ENCODE measurements at regions not wholly inside any gene's neighbourhood (a gene's known extent, or its start where the extent isn't known, plus 50 kb on each side); places are given as distances from the start of the nearest gene placed in this dataset.

GRCh38 chr10:107803546-107803945 lies 639.0 kb upstream of the SORCS1 start:
- CTCF ChIA-PET: no interaction called here
- DNase-seq: no peak
- Mint-ChIP-seq H3K27me3 (no peaks in the 10 kb centered on the region), H3K9me3 (peaks cover 9% of the 10 kb centered on the region), H3K4me3 (no peak overlapping the region), H3K36me3 (ENCODE audit: low read depth) (no peaks in the 10 kb centered on the region), H3K27ac (no peak overlapping the region), H3K4me1 (no peaks in the 10 kb centered on the region)
- POLR2A ChIA-PET: no interaction called here

DNA sequence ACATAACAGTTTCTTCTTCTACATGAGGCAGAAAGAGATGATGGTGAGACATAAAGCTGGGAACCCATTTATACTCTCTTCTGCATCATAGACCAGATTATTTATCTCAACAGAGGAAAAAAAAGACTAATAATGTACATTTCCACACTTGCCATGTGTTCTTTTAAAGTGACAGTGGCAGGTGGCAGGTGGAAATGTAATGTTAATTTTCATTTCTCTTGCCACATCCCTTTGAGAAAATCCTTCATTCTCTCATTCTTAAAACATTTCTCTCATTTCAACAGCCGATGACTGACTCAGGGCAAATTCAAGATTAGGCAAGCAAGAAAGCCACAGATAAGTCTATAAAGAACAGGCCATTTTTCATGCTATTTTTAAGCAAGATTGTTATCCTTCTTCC lies 635.6 kb upstream of the SORCS1 start:
- no peaks in the 10 kb centered on the region for H3K27me3 Mint-ChIP-seq
- ChIA-PET POLR2A (no interaction called here), CTCF (no interaction called here)
- H3K36me3 Mint-ChIP-seq (ENCODE audit: low read depth): no peaks in the 10 kb centered on the region
- no peak overlapping the region for H3K27ac Mint-ChIP-seq
- H3K4me3 Mint-ChIP-seq: no peak overlapping the region
- no peaks in the 10 kb centered on the region for H3K4me1 Mint-ChIP-seq
- no peak for DNase-seq
- peaks cover 13% of the 10 kb centered on the region for H3K9me3 Mint-ChIP-seq

DNA sequence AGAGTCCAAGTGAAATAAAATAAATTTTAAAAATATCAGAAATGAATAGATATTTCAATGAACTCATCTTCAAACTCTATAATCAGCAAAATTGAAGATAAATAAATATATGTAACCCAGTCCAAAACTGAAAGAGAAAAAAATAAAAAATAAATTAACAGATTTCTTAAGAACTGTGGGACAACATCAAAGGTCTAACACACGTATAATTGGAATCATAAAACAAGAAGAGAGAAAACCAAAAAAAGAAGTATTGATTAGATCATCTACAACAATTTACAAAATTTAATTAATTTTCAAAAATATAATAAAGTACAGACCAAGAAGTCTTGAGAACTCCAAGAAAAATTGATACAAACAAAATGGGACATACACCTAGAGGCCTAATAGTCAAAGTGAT lies 625.8 kb upstream of the SORCS1 start:
- POLR2A ChIA-PET: no interaction called here

DNA sequence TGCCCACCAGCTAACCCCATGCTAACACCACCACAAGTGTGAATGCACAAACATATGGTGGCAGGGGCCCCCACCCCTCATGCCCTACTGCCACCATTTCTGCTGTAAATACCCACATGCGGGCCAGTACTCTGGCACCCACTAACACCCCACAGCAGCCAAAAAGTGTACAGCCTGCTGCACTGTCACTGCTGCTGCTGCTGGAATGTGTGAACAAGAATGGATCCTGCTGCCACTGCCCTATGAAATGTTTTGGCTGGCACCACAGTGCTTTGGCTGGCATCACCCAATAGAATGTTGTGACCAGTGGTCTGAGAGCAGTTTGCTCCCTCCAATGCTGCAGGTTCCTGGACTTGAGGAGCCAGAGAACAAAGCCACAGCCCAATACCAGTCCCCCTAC lies 606.6 kb upstream of the SORCS1 start:
- CTCF ChIA-PET: no interaction called here
- H3K4me3 Mint-ChIP-seq: no peak overlapping the region
- no peak overlapping the region for H3K27ac Mint-ChIP-seq
- POLR2A ChIA-PET: no interaction called here
- H3K27me3 Mint-ChIP-seq: no peaks in the 10 kb centered on the region
- no peaks in the 10 kb centered on the region for H3K36me3 Mint-ChIP-seq (ENCODE audit: low read depth)
- no peak for DNase-seq
- H3K9me3 Mint-ChIP-seq: peaks cover 22% of the 10 kb centered on the region
- H3K4me1 Mint-ChIP-seq: no peaks in the 10 kb centered on the region

More for the DNA sequence above, 625.8 kb upstream of the SORCS1 start:
- H3K9me3 Mint-ChIP-seq: peaks cover 19% of the 10 kb centered on the region
- no peaks in the 10 kb centered on the region for H3K36me3 Mint-ChIP-seq (ENCODE audit: low read depth)
- CTCF ChIA-PET: no interaction called here
- H3K4me3 Mint-ChIP-seq: no peak overlapping the region
- no peak for DNase-seq
- no peaks in the 10 kb centered on the region for H3K4me1 Mint-ChIP-seq
- H3K27me3 Mint-ChIP-seq: no peaks in the 10 kb centered on the region
- no peak overlapping the region for H3K27ac Mint-ChIP-seq

- Mint-ChIP-seq H3K36me3 (ENCODE audit: low read depth) (no peaks in the 10 kb centered on the region), H3K4me1 (no peaks in the 10 kb centered on the region), H3K27me3 (no peaks in the 10 kb centered on the region), H3K9me3 (peaks cover 20% of the 10 kb centered on the region), H3K4me3 (no peak overlapping the region), H3K27ac (no peak overlapping the region)
- DNase-seq: no peak
- ChIA-PET POLR2A (no interaction called here), CTCF (no interaction called here)
Observed at GRCh38 chr10:107767185-107767584, 602.7 kb upstream of the SORCS1 start.

DNA sequence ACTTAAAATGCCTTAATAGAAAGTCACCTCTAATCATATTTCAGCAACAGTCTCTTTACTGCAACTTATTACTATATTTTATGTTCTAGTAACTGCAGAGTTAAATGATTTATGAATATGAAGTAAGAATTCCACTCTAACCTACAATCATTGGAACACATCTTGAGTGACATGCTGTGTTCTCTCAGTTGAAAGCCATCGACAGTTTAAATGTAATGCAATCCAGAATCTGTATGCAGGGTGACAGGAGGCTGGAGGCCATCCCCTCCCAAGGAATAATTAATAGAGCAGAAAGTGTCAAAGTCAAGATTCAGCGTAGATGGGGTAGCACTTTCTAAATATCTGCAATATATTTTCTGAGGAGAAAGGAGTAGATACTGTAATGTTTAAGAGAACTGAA lies 590.3 kb upstream of the SORCS1 start:
- no peaks in the 10 kb centered on the region for H3K27me3 Mint-ChIP-seq
- no peak overlapping the region for H3K4me3 Mint-ChIP-seq
- no peak overlapping the region for H3K27ac Mint-ChIP-seq
- POLR2A ChIA-PET: no interaction called here
- H3K36me3 Mint-ChIP-seq (ENCODE audit: low read depth): no peaks in the 10 kb centered on the region
- CTCF ChIA-PET: no interaction called here
- H3K4me1 Mint-ChIP-seq: no peaks in the 10 kb centered on the region
- peaks cover 9% of the 10 kb centered on the region for H3K9me3 Mint-ChIP-seq
- no peak for DNase-seq

DNA sequence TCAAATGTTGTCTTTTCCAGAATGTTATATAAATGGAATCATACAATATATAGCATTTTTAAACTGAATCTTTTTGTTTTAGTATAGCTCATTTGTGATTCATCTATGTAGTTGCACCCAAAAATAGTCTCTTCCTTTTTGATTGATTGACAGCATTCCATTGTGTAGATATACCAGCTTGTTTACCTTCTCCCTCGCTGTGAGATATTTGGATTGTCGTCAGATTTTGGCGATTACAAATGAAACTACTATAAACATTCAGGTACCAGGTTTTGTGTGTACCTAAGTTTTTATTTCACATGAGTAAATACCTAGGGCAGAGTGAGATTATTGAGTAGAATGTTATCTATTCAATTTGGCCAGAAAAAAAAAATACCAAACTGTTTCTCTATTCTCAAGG lies 584.7 kb upstream of the SORCS1 start:
- Mint-ChIP-seq H3K4me3 (no peak overlapping the region), H3K4me1 (no peaks in the 10 kb centered on the region), H3K27ac (no peak overlapping the region), H3K36me3 (ENCODE audit: low read depth) (no peaks in the 10 kb centered on the region), H3K27me3 (no peaks in the 10 kb centered on the region), H3K9me3 (peaks cover 16% of the 10 kb centered on the region)
- no peak for DNase-seq
- ChIA-PET POLR2A (no interaction called here), CTCF (no interaction called here)

GRCh38 chr10:107747851-107748250 lies 583.3 kb upstream of the SORCS1 start:
- H3K36me3 Mint-ChIP-seq (ENCODE audit: low read depth): no peaks in the 10 kb centered on the region
- DNase-seq: no peak
- H3K27me3 Mint-ChIP-seq: no peaks in the 10 kb centered on the region
- no peak overlapping the region for H3K27ac Mint-ChIP-seq
- POLR2A ChIA-PET: no interaction called here
- H3K4me1 Mint-ChIP-seq: no peaks in the 10 kb centered on the region
- H3K4me3 Mint-ChIP-seq: no peak overlapping the region
- CTCF ChIA-PET: no interaction called here
- H3K9me3 Mint-ChIP-seq: peaks cover 18% of the 10 kb centered on the region

DNA sequence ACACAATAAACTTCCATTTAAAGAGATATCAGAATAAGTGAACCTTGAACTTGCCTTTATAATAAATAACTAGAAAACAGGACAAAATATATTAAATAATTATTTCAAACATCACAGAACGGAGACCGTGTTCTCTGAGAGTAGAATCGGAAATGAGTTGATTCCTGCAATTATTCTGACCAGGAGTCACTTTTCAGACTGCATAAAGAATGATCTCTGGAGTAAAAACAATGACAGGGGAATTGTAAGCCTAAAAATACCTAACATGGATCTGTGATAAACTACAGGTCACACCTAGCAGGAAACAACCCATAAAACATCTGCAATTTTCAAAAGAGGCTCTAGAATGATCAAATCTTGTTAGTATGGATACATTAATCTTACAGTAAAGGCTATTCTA lies 577.5 kb upstream of the SORCS1 start:
- Mint-ChIP-seq H3K36me3 (ENCODE audit: low read depth) (no peaks in the 10 kb centered on the region), H3K9me3 (peaks cover 14% of the 10 kb centered on the region), H3K27ac (no peak overlapping the region), H3K4me1 (no peaks in the 10 kb centered on the region), H3K4me3 (no peak overlapping the region), H3K27me3 (no peaks in the 10 kb centered on the region)
- ChIA-PET CTCF (no interaction called here), POLR2A (no interaction called here)
- DNase-seq: no peak

DNA sequence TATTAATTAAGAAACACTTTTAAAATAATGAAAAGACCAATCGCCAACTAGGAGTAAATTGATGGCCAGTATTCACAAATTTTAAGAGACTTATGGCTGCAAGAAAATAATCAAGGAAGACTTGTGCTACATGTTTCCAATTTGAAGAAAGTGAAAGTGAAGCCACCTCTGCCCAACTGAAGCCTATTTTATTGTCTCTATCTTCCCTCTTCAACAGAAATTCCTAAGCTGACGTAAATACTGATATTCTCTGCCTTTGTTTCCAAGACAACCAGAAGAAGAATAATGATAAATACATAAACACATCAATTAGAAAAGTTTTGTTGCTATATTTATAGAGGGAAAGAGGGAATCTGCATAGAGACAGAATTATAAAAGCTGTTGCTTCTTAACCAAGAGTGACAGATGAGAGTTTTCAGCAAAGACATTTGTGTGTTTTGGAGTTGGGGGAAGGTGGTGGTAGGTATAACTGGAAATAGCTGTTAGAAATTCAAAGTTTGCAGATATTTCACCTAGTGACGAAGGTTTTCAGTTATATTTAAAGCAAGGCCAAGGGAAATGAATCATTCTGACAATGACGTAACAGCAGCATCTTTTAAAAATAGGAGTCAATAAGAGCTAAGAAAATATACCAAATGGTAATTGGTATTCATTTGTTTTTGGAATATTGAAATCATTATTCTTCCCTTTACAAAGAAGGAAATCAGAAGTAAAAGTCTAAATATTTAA lies 576.6 kb upstream of the SORCS1 start:
- H3K36me3 Mint-ChIP-seq (ENCODE audit: low read depth): no peaks in the 10 kb centered on the region
- H3K27me3 Mint-ChIP-seq: no peaks in the 10 kb centered on the region
- H3K4me1 Mint-ChIP-seq: no peaks in the 10 kb centered on the region
- H3K9me3 Mint-ChIP-seq: peaks cover 10% of the 10 kb centered on the region
- H3K4me3 Mint-ChIP-seq: no peak overlapping the region
- POLR2A ChIA-PET: no interaction called here
- H3K27ac Mint-ChIP-seq: no peak overlapping the region
- CTCF ChIA-PET: no interaction called here
- DNase-seq: no peak

- Mint-ChIP-seq H3K27me3 (no peaks in the 10 kb centered on the region), H3K9me3 (peaks cover 16% of the 10 kb centered on the region), H3K36me3 (ENCODE audit: low read depth) (no peaks in the 10 kb centered on the region), H3K4me3 (no peak overlapping the region), H3K4me1 (no peaks in the 10 kb centered on the region), H3K27ac (no peak overlapping the region)
- POLR2A ChIA-PET: no interaction called here
- CTCF ChIA-PET: no interaction called here
- no peak for DNase-seq
Observed at GRCh38 chr10:107739951-107740350, 575.4 kb upstream of the SORCS1 start.

DNA sequence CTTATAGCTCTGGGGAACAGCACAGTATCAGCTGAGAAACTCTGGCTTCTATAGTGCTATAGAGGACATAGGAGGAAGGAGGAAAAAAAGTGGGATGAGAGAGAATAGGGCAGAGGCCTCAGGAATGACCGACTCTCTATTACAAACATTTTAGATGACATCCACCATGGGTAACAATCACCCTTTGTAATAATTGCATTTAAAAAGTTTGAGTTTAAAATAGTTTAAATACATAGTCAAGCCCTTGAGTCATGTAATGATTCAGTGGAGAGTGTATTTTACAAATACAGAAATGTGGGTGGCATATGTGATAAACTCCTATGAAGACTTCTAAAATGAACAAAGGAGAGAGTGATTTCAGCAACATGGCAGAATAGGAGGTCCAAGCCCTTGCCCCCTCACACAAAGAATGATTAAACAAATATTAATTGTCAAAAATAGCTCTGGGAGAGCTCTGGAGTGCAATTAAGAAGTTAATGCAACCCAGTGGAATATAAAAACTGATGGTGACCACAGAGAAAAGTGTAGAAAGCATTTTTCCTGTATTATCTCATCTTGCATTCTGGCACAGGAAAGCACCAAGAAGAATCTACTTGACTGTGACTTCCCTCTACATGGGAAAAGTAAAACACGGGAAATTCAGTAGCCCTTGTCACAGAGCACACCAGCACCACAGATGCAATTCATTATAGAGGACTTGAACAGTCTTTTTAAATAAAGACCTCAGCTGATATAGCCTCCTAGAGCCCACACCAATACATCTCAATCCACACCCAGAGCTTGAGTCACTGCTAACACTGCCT lies 569.0 kb upstream of the SORCS1 start:
- no peak for DNase-seq
- CTCF ChIA-PET: no interaction called here
- H3K27me3 Mint-ChIP-seq: no peaks in the 10 kb centered on the region

GRCh38 chr10:107732045-107732444 lies 567.5 kb upstream of the SORCS1 start:
- Mint-ChIP-seq H3K4me3 (no peak overlapping the region), H3K4me1 (no peaks in the 10 kb centered on the region), H3K36me3 (ENCODE audit: low read depth) (no peaks in the 10 kb centered on the region), H3K9me3 (peaks cover 38% of the 10 kb centered on the region), H3K27me3 (no peaks in the 10 kb centered on the region), H3K27ac (no peak overlapping the region)
- no peak for DNase-seq
- POLR2A ChIA-PET: no interaction called here
- CTCF ChIA-PET: no interaction called here

More for the DNA sequence above, 569.0 kb upstream of the SORCS1 start:
- Mint-ChIP-seq H3K4me1 (no peaks in the 10 kb centered on the region), H3K27ac (no peak overlapping the region), H3K36me3 (ENCODE audit: low read depth) (no peaks in the 10 kb centered on the region), H3K4me3 (no peak overlapping the region), H3K9me3 (peaks cover 38% of the 10 kb centered on the region)
- POLR2A ChIA-PET: no interaction called here

GRCh38 chr10:107728807-107729206 lies 564.3 kb upstream of the SORCS1 start:
- ChIA-PET POLR2A (no interaction called here), CTCF (no interaction called here)
- H3K27me3 Mint-ChIP-seq: no peaks in the 10 kb centered on the region
- H3K27ac Mint-ChIP-seq: no peak overlapping the region
- H3K4me3 Mint-ChIP-seq: no peak overlapping the region
- H3K4me1 Mint-ChIP-seq: no peaks in the 10 kb centered on the region
- H3K9me3 Mint-ChIP-seq: peaks cover 36% of the 10 kb centered on the region
- no peak for DNase-seq
- H3K36me3 Mint-ChIP-seq (ENCODE audit: low read depth): no peaks in the 10 kb centered on the region
